Dedifferentiated amniotic fluid mesenchymal stem cell (primary cell): ENCODE measurements at regions not wholly inside any gene's neighbourhood (a gene's known extent, or its start where the extent isn't known, plus 50 kb on each side); places are given as distances from the start of the nearest gene placed in this dataset.
A peak's percentile ranks its signal among the peaks of the same experiment; 100 is the strongest.

Source experiments
- DNase-seq: peaks from one replicate; pipeline ENCODE4 v3.0.0-alpha.2; 2016; ENCODE audit errors: extremely low spot score

GRCh38 chr6:1091900-1092299 lies 220.0 kb upstream of the FOXQ1 start:
- DNase-seq, result no peak

DNA sequence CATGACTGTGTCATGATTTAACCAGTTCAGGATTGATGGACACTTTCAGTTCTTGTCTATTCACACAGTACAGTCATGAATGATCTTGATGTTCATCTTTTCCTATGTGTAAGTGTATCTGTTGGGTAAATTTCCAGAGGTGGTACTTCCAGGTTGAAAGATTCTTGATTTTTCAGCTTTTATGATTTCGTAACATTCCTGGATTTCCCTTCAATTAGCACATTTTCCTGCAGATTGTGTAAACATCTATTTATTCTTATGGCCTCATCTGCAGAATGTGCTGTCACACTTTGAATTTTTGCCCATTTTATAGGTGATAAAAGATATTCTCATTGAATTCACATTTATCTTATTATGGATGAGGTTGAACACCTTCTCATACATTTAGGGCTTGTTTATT lies 222.0 kb upstream of the FOXQ1 start:
- DNase-seq, result no peak

DNA sequence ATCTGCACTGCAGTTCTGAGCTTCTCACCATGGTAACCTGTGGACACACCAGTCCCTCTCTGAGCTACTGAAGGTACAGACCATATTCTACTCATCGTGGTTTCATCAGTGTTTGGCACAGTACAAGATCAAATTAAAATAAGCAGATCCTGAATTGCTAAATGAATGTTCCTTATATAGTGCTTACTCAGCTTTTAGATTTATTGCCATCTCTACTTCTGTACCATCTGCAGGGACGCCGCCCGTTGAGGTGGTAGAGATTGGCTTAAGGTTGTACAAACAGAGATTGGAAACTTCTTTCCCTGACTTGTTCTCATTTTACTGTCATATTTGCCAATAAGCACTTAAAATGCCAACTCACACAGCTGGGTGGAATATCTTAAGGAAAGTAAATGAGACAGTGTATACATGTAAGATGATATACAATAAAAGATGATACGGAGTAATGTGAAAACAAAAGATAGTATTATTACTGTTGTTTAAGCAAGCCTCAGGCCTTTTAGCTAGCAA lies 223.4 kb upstream of the FOXQ1 start:
- no peak for DNase-seq

DNA sequence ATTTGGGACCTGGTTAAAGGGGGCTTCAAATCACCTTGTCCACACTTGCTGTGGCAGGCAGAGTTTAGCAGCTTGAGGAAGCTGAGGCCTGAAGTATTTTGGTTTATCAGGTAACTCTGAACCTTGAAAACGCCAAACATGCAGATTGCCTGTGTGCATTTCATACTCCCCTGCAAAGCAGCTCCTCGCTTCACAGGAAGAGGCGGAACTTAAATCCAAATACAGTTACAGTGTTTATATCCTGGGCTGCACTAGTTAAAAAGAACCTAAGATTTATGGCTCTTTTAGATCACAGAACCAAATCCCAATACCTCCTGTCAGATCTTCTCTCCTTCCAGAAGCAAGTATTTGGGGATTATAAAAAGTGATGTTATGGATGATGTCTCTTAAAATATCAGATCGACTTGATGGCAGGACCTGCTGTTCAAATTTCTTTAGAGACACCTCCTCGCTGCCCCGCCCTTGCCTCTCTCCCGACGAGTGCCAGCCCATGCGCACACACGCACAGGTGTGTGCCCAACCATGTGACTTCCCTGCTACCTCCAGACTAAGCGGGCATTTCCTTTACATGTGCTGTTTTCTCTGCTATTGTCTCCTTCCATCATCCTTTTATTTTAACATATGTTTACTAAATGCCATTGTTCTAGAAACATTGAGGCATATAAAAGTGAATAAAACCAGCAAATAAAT lies 224.6 kb upstream of the FOXQ1 start:
- DNase-seq, result no peak

DNA sequence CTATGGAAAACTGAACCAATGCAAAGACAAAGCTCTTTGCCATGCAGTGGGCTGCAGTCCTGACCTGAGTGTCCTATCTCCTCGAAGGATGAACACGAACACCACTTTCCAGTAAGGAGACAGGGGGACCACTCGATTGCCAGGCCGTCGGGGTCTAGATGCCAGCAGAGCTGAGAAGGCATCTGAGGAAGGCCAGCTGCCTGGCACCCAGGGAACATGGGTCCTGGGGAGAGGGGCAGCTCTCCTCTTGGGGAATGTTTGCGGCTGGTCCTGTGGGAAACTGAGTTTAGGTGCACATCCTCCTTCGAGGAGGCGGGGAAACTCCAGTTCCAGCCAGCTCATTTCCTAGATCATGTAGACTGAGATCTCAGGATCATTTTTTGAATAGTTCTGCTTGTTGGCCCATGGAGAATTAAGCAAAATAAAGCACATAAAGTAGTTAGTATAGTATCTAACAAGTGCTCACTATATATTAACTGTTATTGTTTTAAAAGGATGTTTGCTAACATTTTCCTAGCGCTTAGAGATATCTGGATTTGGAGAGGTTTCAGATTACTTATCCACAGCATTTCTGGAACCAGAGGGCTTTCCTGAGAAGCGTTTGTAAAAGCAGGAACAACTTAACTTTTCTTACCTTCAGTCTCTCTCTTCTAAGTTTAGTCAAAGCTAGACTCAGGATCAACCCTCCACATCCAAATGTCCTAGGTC lies 225.3 kb upstream of the FOXQ1 start:
- DNase-seq, result no peak

DNA sequence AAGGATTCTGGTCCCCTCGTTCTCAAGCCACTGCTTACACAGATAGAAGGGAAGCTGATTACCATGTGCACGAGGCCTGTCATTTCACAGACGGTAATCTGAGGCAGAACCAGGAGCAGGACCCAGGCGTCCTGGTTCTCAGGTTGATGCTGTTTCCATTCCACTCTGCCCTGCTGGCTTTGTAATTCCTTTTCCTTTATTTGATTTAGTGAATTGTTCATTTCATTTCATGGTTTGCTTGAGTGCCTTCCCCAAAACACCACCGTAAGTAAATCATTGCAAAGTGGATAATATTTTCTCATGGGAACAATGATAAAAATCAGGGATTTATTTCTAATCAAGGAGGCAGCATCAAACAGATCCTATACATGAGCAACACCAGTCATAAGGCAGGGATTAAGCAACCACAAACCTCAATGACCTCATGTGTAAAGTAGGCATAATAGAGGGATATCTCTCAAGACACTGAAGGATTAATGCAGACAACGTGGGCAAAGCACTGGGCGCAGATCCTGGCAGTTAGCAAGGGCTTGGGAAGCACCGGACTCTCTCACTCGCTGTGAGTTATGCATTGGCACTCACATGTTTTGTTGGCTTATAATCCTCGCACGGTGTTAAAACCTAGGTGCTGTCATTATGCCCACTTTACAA lies 229.5 kb upstream of the FOXQ1 start:
- DNase-seq, result peak; percentile 58

DNA sequence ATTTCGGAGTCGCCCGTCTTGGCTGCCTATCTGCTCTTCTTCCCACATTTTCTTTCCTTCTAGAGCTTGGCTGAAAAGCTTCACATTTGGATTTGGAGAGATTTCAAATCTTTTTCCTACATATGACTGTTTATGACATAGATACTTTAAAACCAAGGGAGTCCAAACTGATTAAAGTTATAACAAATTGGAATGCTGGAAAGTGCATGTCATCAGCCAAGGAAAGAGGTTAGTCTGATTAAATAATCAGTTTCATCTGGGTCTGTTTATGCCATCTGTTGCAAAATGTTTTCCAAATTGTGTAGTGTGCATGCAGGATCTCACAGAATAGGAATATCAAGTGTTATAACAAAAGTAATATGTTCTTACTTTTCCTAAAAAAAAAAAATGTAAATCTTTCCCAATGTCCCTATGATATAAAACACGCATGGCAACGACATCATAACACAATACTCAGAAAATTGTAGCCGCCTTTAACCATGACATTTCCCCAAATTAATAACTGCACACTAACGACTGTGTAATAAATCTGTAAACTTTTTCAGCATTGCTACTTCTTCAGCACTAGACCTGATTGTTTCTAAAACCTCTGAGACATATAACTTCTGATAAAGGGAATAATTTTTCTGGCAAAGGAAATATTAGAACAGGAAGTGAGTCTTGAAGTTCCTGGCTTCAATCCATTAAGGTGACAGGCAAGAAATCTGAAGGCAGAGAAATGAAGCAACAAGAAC lies 230.2 kb upstream of the FOXQ1 start:
- peak; percentile 81 for DNase-seq

DNA sequence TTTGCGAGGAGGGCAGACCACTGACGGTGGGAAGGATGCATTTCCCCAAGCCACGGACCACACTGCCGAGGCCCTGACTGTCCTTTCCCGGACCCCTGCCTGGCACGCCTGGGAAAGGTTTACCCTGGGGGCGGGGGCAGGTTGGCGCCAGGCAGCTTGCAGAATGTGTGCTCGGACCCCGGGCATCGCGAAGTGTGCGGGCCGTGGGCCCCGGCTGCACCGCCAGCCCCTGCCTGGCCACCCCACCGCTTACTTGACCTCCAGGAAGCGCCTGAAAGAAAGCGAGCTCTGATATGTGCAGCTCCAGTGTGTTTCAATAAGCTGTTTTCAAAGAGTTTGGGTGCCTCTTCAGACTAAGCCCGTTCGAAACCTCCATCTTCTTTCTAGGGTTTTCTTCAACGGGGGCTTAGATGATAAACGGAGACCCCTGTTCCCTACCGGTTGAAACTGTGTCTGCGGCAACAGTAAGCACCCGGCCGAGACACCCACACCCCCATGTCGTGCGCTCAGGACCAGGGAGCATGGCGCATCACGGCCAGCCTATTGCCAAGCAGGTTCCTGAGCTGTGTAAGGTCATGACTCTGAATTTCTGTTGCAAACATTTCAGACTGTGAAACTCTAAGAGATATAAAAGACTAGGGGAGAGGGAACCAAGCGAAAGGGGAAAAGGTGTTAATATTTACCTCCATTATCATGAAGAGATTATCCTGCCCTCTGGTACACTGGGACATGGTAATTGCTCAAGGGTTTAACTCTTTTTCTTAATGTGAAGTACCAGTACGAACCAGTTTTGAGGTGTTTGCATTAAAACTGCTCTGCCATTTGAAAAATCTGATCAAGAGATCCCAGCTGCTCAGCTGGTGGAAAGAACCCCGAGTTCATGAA lies 231.2 kb upstream of the FOXQ1 start:
- DNase-seq, result no peak

- DNase-seq, result no peak
These were observed 232.4 kb upstream of the FOXQ1 start for GRCh38 chr6:1079525-1079924.

GRCh38 chr6:1077478-1078416 lies 234.2 kb upstream of the FOXQ1 start:
- no peak for DNase-seq

DNA sequence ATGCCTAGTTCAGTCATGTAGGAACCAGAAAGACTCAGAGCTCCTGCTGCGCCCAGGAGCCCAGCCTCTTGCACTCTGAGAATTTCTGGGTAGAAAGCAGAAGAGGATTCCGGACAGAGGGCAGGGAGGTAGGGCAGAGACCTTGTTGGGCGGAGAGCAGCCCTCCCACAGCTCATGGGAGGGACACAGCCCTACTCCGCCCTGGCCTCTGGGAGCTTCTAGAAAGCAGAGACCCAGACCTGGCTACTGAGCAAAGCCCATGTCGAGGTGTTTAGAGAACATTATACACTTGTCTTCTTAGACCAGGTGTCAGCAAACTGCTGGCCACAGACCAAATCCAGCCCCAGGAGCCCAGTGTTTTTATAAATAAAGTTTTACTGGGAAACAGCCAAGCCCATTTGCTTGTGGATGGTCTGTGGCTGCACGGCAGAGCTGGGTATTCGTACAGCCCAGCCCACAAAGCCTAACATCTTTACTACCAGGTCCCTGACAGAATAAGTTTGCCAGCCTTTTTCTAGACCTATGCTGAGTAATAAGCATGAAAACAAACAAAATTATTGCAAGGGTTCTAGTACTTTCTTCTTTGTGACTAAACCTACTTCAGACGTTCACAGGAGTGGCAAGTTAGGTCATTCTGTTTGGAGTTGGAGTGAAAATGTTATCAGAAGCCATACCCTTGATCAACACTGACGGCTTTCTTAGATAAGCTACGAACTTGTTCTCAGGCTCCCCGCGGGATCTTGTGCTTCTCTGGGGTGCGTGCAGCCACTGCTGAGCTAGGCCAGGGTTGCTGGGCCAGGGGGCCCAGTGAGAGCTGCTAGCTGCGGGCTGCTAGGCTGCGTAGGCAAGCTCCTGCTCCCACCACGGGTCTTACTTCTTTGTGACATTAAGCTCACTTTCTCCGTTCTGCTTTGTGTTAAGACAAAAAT lies 235.1 kb upstream of the FOXQ1 start:
- DNase-seq, result no peak

GRCh38 chr6:1075880-1076279 lies 236.0 kb upstream of the FOXQ1 start:
- no peak for DNase-seq

DNA sequence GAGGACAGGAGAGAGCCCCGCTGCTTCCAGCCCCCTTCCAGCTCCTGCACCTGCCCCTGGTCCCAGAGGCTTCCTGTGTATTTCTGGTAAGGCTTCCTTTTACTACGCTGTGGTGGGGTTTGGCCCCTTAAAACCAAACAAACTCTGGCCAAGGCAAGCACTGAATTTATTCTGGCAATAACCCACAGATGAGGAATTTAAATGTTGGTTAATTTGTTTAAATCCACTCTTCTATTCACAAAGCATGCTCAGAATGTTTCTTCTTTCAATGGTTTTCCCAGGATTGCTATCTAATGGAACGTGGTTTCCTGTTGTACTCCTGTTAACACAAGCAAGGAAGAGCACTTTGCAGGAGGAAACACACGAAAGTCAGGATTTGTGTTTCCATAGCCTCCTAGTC lies 236.5 kb upstream of the FOXQ1 start:
- no peak for DNase-seq

DNA sequence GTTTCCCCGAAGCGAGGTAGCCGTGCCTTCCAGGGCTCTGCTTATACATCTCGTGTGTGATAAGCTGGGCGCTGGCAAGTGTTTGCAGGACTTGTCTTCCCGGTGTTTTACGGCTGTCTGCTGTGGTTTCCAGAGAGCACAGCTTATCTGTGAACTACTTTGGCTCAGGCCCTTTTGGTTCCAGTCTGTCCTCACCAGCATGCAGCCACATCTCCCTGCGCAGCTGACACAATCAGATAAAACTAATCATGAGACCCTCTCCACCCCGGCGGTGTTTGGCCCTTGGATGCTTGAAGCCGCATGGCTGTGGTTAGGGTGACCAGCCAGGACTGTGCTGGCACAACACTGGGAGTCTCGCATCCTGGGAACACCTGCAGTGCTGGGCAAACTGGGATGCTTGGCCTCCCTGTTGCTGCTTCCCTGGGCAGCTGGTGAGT lies 241.8 kb upstream of the FOXQ1 start:
- DNase-seq, result no peak

DNA sequence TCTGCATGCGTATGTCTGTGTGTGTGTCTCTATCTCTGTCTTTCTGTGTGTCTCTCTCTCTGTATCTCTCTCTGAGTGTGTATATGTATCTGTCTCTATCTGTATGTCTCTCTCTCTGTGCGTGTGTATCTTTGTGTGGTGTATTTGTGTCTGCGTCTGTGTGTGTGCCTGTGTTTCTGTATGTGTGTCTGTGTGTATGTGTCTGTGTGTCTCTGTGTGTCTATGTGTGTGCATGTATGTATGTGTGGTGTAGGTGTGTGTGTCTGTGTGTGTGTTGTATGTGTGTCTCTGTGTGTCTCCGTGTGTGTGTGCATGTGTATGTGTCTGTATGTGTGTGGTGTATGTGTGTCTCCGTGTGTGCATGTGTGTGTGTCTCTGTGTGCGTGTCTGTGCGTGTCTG lies 243.0 kb upstream of the FOXQ1 start:
- no peak for DNase-seq

GRCh38 chr6:1068068-1068467 lies 243.8 kb upstream of the FOXQ1 start:
- no peak for DNase-seq

- DNase-seq, result no peak
These were observed 244.6 kb upstream of the FOXQ1 start for GRCh38 chr6:1067346-1067745.

- no peak for DNase-seq
These were observed 245.3 kb upstream of the FOXQ1 start for GRCh38 chr6:1066449-1067090.
